ENCODE measurements at regions not wholly inside any gene's neighbourhood (a gene's known extent, or its start where the extent isn't known, plus 50 kb on each side); places are given as distances from the start of the nearest gene placed in this dataset.

DNA sequence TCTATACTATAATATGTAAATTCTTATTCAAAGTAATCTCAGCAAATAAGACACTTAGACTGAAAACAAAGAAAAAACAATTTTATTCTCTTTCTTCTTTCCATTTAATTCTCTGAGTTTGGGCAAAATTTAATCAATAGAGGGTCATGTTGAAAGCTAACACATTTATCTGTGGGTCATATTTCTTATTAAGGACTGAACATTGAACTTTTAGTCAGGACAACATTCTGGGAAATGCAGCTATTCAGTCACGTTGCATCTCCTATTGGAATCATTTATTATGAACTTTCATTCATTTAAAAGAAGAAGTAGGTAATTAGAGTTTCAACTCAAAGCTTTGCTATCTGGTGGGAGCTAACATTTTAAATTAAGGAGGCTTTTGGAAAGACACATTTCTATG is 372.5 kb downstream of the MAN2A1 start:
- Histone ChIP-seq H2BK15ac (ENCODE audit: low read length) (no peak overlapping the region), H3K79me2 (ENCODE audit: control insufficient read depth in 1 of 2, insufficient read depth in 2 of 2, low read length in 2 of 2) (no peaks in the 10 kb centered on the region), H3K18ac (ENCODE audit: extremely low read depth, low read length) (no peak overlapping the region), H2AK5ac (ENCODE audit: low read depth, low read length) (no peak overlapping the region), H3K4me1 (replicated peaks in 1 of 4; ENCODE audit: control insufficient read depth in 3 of 4, insufficient read depth in 4 of 4, low read length in 3 of 4) (peaks cover 0 to 4% (median 2%) of the 10 kb centered on the region in 4 experiments; a peak in 1 of 7 replicates), H4K8ac (ENCODE audit: extremely low read depth, insufficient read depth, low read length) (no peak overlapping the region), H3K14ac (ENCODE audit: insufficient read length) (no peak overlapping the region), H2BK12ac (ENCODE audit: low read depth, low read length) (no peak overlapping the region), H3K9ac (replicated peaks in 1 of 4; ENCODE audit: extremely low read depth in 1 of 4, low read depth in 3 of 4, low read length in 3 of 4) (no peak overlapping the region), H2BK120ac (replicated peaks; ENCODE audit: low read depth, low read length) (no peak overlapping the region), H2BK5ac (ENCODE audit: low read depth, low read length) (no peak overlapping the region), H4K5ac (ENCODE audit: insufficient read length, low read depth, low read length) (no peak overlapping the region), H3K27ac (ENCODE audit: low read depth, low read length) (no peak overlapping the region), H3K4me2 (ENCODE audit: insufficient read depth in 1 of 2, low read depth in 2 of 2, low read length in 2 of 2) (no peak overlapping the region), H3K23me2 (ENCODE audit: low read depth, low read length) (no peaks in the 10 kb centered on the region), H2BK20ac (ENCODE audit: low read length) (no peak overlapping the region), H3K56ac (replicated peaks; ENCODE audit: insufficient read length, low read depth, low read length) (no peak overlapping the region), H3K36me3 (ENCODE audit: control insufficient read depth in 2 of 4, insufficient read depth in 4 of 4, low read length in 3 of 4) (no peaks in the 10 kb centered on the region), H3K23ac (ENCODE audit: insufficient read length) (no peak overlapping the region), H3K4ac (replicated peaks; ENCODE audit: insufficient read length, low read depth, low read length) (no peak overlapping the region), H3K9me3 (ENCODE audit: insufficient read depth in 2 of 2, low read depth in 1 of 2, low read length in 1 of 2) (no peaks in the 10 kb centered on the region), H3K27me3 (replicated peaks in 1 of 4; ENCODE audit: control insufficient read depth in 3 of 4, extremely low read depth in 1 of 4, insufficient read depth in 3 of 4, low read length in 3 of 4) (no peaks in the 10 kb centered on the region), H3K79me1 (ENCODE audit: low read depth, low read length) (no peaks in the 10 kb centered on the region), H4K91ac (replicated peaks; ENCODE audit: insufficient read length, low read length) (no peak overlapping the region), H2AFZ (ENCODE audit: low read length) (no peak overlapping the region), H3K4me3 (ENCODE audit: extremely low read depth in 1 of 4, insufficient read depth in 2 of 4, low read depth in 3 of 4, low read length in 4 of 4) (no peak overlapping the region), H4K20me1 (replicated peaks in 1 of 2; ENCODE audit: control insufficient read depth in 1 of 2, insufficient read depth in 2 of 2, low read length in 2 of 2) (no peaks in the 10 kb centered on the region)
- ChIA-PET CTCF (ENCODE audit: partially characterized antibody) (no interaction called here), POLR2A (ENCODE audit: partially characterized antibody) (no interaction called here)
- WGBS, 2 experiments (ENCODE audit: extremely low coverage in 1 of 2, insufficient coverage in 1 of 2, insufficient read length in 1 of 2, insufficient replicate concordance in 2 of 2, low coverage in 1 of 2, low lambda C conversion rate in 2 of 2, missing lambda C conversion rate in 1 of 2): 94% methylated on average over 1 of the region's 1 CpG; no CpG with 5 or more reads in 1 of the 2 experiments
- no peak for DNase-seq (ENCODE audit: low read depth in 1 of 2, low spot score in 2 of 2)
- FAIRE-seq: no peak
- no peak for TF ChIP-seq SP4 (IDR thresholded peaks at IDR 0.05; ENCODE audit: low read length)
- TF ChIP-seq POLR2A (IDR thresholded peaks at IDR 0.05; ENCODE audit: control extremely low read depth in 1 of 2, low read depth in 2 of 2, low read length in 2 of 2): no peak
- TF ChIP-seq, protein P1, sequence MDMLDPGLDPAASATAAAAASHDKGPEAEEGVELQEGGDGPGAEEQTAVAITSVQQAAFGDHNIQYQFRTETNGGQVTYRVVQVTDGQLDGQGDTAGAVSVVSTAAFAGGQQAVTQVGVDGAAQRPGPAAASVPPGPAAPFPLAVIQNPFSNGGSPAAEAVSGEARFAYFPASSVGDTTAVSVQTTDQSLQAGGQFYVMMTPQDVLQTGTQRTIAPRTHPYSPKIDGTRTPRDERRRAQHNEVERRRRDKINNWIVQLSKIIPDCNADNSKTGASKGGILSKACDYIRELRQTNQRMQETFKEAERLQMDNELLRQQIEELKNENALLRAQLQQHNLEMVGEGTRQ (IDR thresholded peaks at IDR 0.05; ENCODE audit: low read length): no peak
- no peak for TF ChIP-seq SAP30 (IDR thresholded peaks at IDR 0.05; ENCODE audit: insufficient read depth, insufficient replicate concordance, low read length)
- TF ChIP-seq, protein P2, sequence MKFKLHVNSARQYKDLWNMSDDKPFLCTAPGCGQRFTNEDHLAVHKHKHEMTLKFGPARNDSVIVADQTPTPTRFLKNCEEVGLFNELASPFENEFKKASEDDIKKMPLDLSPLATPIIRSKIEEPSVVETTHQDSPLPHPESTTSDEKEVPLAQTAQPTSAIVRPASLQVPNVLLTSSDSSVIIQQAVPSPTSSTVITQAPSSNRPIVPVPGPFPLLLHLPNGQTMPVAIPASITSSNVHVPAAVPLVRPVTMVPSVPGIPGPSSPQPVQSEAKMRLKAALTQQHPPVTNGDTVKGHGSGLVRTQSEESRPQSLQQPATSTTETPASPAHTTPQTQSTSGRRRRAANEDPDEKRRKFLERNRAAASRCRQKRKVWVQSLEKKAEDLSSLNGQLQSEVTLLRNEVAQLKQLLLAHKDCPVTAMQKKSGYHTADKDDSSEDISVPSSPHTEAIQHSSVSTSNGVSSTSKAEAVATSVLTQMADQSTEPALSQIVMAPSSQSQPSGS (IDR thresholded peaks at IDR 0.05; ENCODE audit: low read length): no peak
- no peak for TF ChIP-seq GTF2F1 (IDR thresholded peaks at IDR 0.05; ENCODE audit: borderline replicate concordance, low read depth, low read length)
- no peak for TF ChIP-seq FOSL1 (IDR thresholded peaks at IDR 0.05; ENCODE audit: insufficient read depth, low read depth, low read length)
- no peak for TF ChIP-seq TCF12 (IDR thresholded peaks at IDR 0.05; ENCODE audit: low read depth, low read length)
- TF ChIP-seq, protein P3, sequence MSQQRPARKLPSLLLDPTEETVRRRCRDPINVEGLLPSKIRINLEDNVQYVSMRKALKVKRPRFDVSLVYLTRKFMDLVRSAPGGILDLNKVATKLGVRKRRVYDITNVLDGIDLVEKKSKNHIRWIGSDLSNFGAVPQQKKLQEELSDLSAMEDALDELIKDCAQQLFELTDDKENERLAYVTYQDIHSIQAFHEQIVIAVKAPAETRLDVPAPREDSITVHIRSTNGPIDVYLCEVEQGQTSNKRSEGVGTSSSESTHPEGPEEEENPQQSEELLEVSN (IDR thresholded peaks at IDR 0.05): no peak
- no peak for TF ChIP-seq KDM5A (IDR thresholded peaks at IDR 0.05; ENCODE audit: low read length)
- no peak for TF ChIP-seq JUN (IDR thresholded peaks at IDR 0.05; ENCODE audit: low read depth, low read length)
- no peak for TF ChIP-seq HDAC2 (IDR thresholded peaks at IDR 0.05; ENCODE audit: borderline replicate concordance in 1 of 2, low read depth in 2 of 2, low read length in 2 of 2)
